ENCODE measurements at regions not wholly inside any gene's neighbourhood (a gene's known extent, or its start where the extent isn't known, plus 50 kb on each side); places are given as distances from the start of the nearest gene placed in this dataset.

GRCh38 chr9:74120061-74120460 is 377.1 kb upstream of the RORB start:
- no peak overlapping the region for H3K27ac ChIP-seq (ENCODE audit: low read depth in 2 of 2, low read length in 1 of 2)
- H3K4me2 ChIP-seq: no peak overlapping the region
- no peak for TF ChIP-seq GATA2 (CRISPR knock-in tag; IDR thresholded peaks at IDR 0.05)
- TF ChIP-seq TEAD4 (IDR thresholded peaks at IDR 0.05; ENCODE audit: borderline replicate concordance, insufficient read depth): no peak
- TF ChIP-seq EZH2phosphoT487 (IDR thresholded peaks at IDR 0.05; ENCODE audit: borderline replicate concordance, low read depth): no peak
- no peak for TF ChIP-seq FOXM1 (IDR thresholded peaks at IDR 0.05; ENCODE audit: low read depth)
- no peak for TF ChIP-seq MXI1 (IDR thresholded peaks at IDR 0.05; ENCODE audit: low read depth, low read length)
- no peak for TF ChIP-seq NRF1 (IDR thresholded peaks at IDR 0.05; ENCODE audit: low read depth, low read length)
- no peak for TF ChIP-seq USF2 (IDR thresholded peaks at IDR 0.05; ENCODE audit: borderline replicate concordance, low read depth, low read length)
- TF ChIP-seq GABPA (IDR thresholded peaks at IDR 0.05; ENCODE audit: low read depth): no peak
- TF ChIP-seq RCOR1 (IDR thresholded peaks at IDR 0.05; ENCODE audit: low read length): no peak
- no peak for TF ChIP-seq IRF3 (IDR thresholded peaks at IDR 0.05; ENCODE audit: low read depth, low read length)
- no peak for TF ChIP-seq PBX3 (IDR thresholded peaks at IDR 0.05)
- TF ChIP-seq RXRA (IDR thresholded peaks at IDR 0.05; ENCODE audit: borderline replicate concordance, low read depth): no peak
- no peak for TF ChIP-seq EP300 (IDR thresholded peaks at IDR 0.05; ENCODE audit: borderline replicate concordance in 1 of 2, low read depth in 1 of 2, low read length in 1 of 2)
- no peak for TF ChIP-seq CTCF (IDR thresholded peaks at IDR 0.05)
- TF ChIP-seq TAF1 (IDR thresholded peaks at IDR 0.05; ENCODE audit: borderline replicate concordance, low read depth, low read length): no peak
- no peaks in the 10 kb centered on the region for H4K20me1 ChIP-seq (ENCODE audit: insufficient read depth)
- no peaks in the 10 kb centered on the region; a peak in 1 of 4 replicates for H3K4me1 ChIP-seq (ENCODE audit: control insufficient read depth in 1 of 2, insufficient read depth in 2 of 2, low read depth in 1 of 2, low read length in 1 of 2)
- DNase-seq: no peak
- H3K79me2 ChIP-seq (ENCODE audit: insufficient read depth): no peaks in the 10 kb centered on the region
- H2AFZ ChIP-seq (ENCODE audit: low read depth): no peak overlapping the region
- CTCF ChIA-PET: no interaction called here
- H3K9ac ChIP-seq: no peak overlapping the region
- no peaks in the 10 kb centered on the region for H3K9me2 ChIP-seq
- POLR2A ChIA-PET: no interaction called here
- no peaks in the 10 kb centered on the region for H3F3A ChIP-seq (replicated peaks; ENCODE audit: insufficient read depth)
- WGBS (ENCODE audit: low lambda C conversion rate): 4% methylated on average over 1 of the region's 1 CpG
- H3K36me3 ChIP-seq (replicated peaks in 1 of 2; ENCODE audit: control insufficient read depth in 1 of 2, insufficient read depth in 2 of 2, low read length in 1 of 2): no peaks in the 10 kb centered on the region
- no peak overlapping the region for H3K4me3 ChIP-seq (ENCODE audit: low read depth in 2 of 2, low read length in 1 of 2)
- H3K9me3 ChIP-seq: no peaks in the 10 kb centered on the region
- no peaks in the 10 kb centered on the region for H3K27me3 ChIP-seq (ENCODE audit: insufficient read depth)

Data from SK-N-SH (cell line).